Neural progenitor cell (in vitro differentiated cells): ENCODE measurements at regions not wholly inside any gene's neighbourhood (a gene's known extent, or its start where the extent isn't known, plus 50 kb on each side); places are given as distances from the start of the nearest gene placed in this dataset.

Source experiments
- DNase-seq: peaks from one replicate; pipeline ENCODE4 v3.0.0-alpha.2; 2016; ENCODE audit warnings: low spot score
- H2AFZ ChIP-seq: fragments of 200-600 bp; sonication (generic); replicated peaks from 2 replicates; pipeline ENCODE4 v1.6.1; 2016; ENCODE audit warnings: antibody characterized with exemption
- H3F3A ChIP-seq: fragments of 200-600 bp; sonication (generic); 2 replicates; pipeline ENCODE4 v1.6.1; 2016; ENCODE audit warnings: antibody characterized with exemption, low read depth
- H3K27ac ChIP-seq: fragments of 200-600 bp; sonication (generic); 2 replicates; pipeline ENCODE4 v1.5.1; 2016; ENCODE audit warnings: mild to moderate bottlenecking
- H3K27me3 ChIP-seq: fragments of 200-600 bp; sonication (generic); 2 replicates; pipeline ENCODE4 v1.6.1; 2016; ENCODE audit warnings: mild to moderate bottlenecking, moderate library complexity
- H3K36me3 ChIP-seq: fragments of 200-600 bp; sonication (generic); 2 replicates; pipeline ENCODE4 v1.5.1; 2016
- H3K4me1 ChIP-seq: fragments of 200-600 bp; sonication (generic); 2 replicates; pipeline ENCODE4 v1.6.1; 2016; ENCODE audit warnings: mixed run types
- H3K4me2 ChIP-seq: fragments of 200-600 bp; sonication (generic); 2 replicates; pipeline ENCODE4 v1.6.1; 2016
- H3K4me3 ChIP-seq: fragments of 200-600 bp; sonication (generic); 2 replicates; pipeline ENCODE4 v1.5.1; 2016
- H3K79me2 ChIP-seq: fragments of 200-600 bp; sonication (generic); 2 replicates; pipeline ENCODE4 v1.6.1; 2016; ENCODE audit warnings: low read depth
- H3K9ac ChIP-seq: fragments of 200-600 bp; sonication (generic); 2 replicates; pipeline ENCODE4 v1.6.1; 2016
- H3K9me3 ChIP-seq: fragments of 200-600 bp; sonication (generic); 2 replicates; pipeline ENCODE4 v1.5.1; 2016; ENCODE audit warnings: low read depth
- H4K20me1 ChIP-seq: fragments of 200-600 bp; sonication (generic); 2 replicates; pipeline ENCODE4 v1.6.1; 2016; ENCODE audit warnings: low read depth
- H3K27ac Mint-ChIP-seq: 3 replicates; pipeline ENCODE4 v1.8.0; 2021; ENCODE audit warnings: mixed read lengths
- H3K27me3 Mint-ChIP-seq: 2 replicates; pipeline ENCODE4 v1.8.0; 2022; ENCODE audit warnings: low read depth, mild to moderate bottlenecking, inconsistent platforms, moderate library complexity, mixed read lengths; ENCODE audit not compliant: insufficient read depth
- H3K36me3 Mint-ChIP-seq: 3 replicates; pipeline ENCODE4 v1.8.0; 2021; ENCODE audit warnings: mixed read lengths
- H3K4me1 Mint-ChIP-seq: 3 replicates; pipeline ENCODE4 v1.8.0; 2021; ENCODE audit warnings: mixed read lengths
- H3K4me3 Mint-ChIP-seq: 3 replicates; pipeline ENCODE4 v1.8.0; 2021; ENCODE audit warnings: mild to moderate bottlenecking, moderate library complexity, mixed read lengths
- H3K9me3 Mint-ChIP-seq: 3 replicates; pipeline ENCODE4 v1.8.0; 2020; ENCODE audit warnings: mixed read lengths
- CTCF ChIP-seq: fragments of 200-600 bp; sonication (generic); IDR thresholded peaks from 2 replicates; pipeline ENCODE4 v1.5.1; 2017; ENCODE audit warnings: antibody characterized with exemption, mild to moderate bottlenecking
- EZH2 ChIP-seq: fragments of 200-600 bp; sonication (generic); IDR thresholded peaks from 2 replicates; pipeline ENCODE4 v1.6.1; 2017; ENCODE audit warnings: antibody characterized with exemption, mild to moderate bottlenecking, moderate library complexity
- EZH2phosphoT487 ChIP-seq: fragments of 200-600 bp; sonication (generic); IDR thresholded peaks from 2 replicates; pipeline ENCODE4 v1.6.1; 2017; ENCODE audit warnings: antibody characterized with exemption

DNA sequence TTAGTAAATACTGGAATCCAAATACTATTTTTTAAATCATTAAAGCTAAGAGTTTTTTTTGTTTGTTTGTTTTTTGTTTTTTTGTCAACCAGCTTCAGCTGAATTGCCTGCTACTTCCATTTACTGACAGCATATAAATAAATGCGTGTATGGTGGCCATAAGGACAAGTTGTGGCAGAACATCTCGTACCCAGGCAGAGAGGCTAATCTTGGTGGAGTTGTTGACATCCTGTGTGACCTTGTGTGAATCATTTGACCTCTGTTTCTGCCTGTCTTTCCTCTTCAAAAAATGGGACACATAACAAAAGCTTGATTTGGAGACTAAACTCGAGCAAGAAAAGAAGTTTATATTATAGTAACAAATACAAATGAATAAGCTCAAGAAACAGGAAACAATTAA, 734.2 kb downstream of the MCTP2 start:
- H3K79me2 ChIP-seq = no peaks in the 10 kb centered on the region
- H3K4me3 ChIP-seq = no peak overlapping the region
- Mint-ChIP-seq H3K36me3 (no peaks in the 10 kb centered on the region), H3K27me3 (peaks cover 3% of the 10 kb centered on the region), H3K4me1 (peaks cover 4% of the 10 kb centered on the region), H3K9me3 (peaks cover 11% of the 10 kb centered on the region), H3K4me3 (no peak overlapping the region), H3K27ac (no peak overlapping the region)
- no peaks in the 10 kb centered on the region for H3K4me1 ChIP-seq
- H3F3A ChIP-seq = no peaks in the 10 kb centered on the region
- H3K27me3 ChIP-seq = no peaks in the 10 kb centered on the region
- no peak for DNase-seq
- H3K36me3 ChIP-seq = peaks cover 3% of the 10 kb centered on the region
- no peaks in the 10 kb centered on the region for H4K20me1 ChIP-seq
- no peaks in the 10 kb centered on the region for H3K9me3 ChIP-seq
- no peak overlapping the region for H3K4me2 ChIP-seq
- no peak overlapping the region for H3K9ac ChIP-seq
- TF ChIP-seq EZH2phosphoT487 (no peak), CTCF (no peak), EZH2 (no peak)
- no peak overlapping the region for H3K27ac ChIP-seq
- H2AFZ ChIP-seq = no peak overlapping the region

DNA sequence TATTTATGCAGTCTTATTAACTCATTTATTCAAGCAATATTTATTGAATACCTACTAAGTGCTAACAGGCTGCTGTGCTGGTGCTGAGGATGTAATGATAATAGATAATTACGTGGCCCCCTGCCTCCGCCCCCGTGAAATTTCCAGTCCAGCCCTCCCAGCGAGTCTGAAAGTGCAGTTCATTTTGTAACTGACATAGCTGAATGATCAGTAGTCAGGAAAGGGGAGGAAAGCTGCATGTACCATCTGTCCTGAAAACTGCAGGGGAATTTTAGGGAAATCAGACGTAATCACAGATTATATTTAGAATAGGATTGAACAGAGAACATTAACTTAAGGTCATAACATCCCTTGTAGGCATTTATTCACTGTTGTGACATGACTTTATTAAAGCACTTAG, 736.8 kb downstream of the MCTP2 start:
- H3K27me3 Mint-ChIP-seq = peaks cover 8% of the 10 kb centered on the region
- H3K9me3 Mint-ChIP-seq = peaks cover 3% of the 10 kb centered on the region
- peaks cover 11% of the 10 kb centered on the region for H3K4me1 Mint-ChIP-seq
- Histone ChIP-seq H3K9me3 (no peaks in the 10 kb centered on the region), H3K36me3 (no peaks in the 10 kb centered on the region), H3K27ac (no peak overlapping the region), H3K4me3 (no peak overlapping the region), H3K4me2 (no peak overlapping the region), H3K27me3 (no peaks in the 10 kb centered on the region), H3K4me1 (peaks cover 7% of the 10 kb centered on the region), H4K20me1 (no peaks in the 10 kb centered on the region), H3K79me2 (no peaks in the 10 kb centered on the region), H2AFZ (no peak overlapping the region), H3F3A (no peaks in the 10 kb centered on the region), H3K9ac (no peak overlapping the region)
- DNase-seq = no peak
- H3K36me3 Mint-ChIP-seq = no peaks in the 10 kb centered on the region
- H3K27ac Mint-ChIP-seq = no peak overlapping the region
- H3K4me3 Mint-ChIP-seq = no peak overlapping the region
- TF ChIP-seq EZH2 (no peak), EZH2phosphoT487 (no peak), CTCF (no peak)

DNA sequence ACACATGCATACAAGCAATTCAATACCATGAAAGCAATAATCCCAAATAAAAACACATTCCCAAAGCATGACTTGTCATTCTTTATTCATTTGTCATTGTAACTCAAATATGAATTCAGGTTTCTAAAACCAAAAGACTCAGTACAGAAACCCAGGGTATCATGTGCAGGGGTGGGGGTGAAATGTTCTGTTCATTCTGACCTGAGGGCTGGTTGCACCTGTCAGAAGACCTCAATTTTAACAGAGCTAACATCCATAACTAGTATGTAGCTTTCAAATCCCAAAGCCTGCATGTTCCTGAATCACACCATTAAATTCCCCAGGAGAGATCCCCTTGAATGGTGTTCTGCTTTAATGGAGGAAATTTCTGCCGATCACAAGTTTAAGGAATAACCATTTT, 738.7 kb downstream of the MCTP2 start:
- Mint-ChIP-seq H3K9me3 (peaks cover under 1% of the 10 kb centered on the region), H3K4me1 (peaks cover 11% of the 10 kb centered on the region), H3K36me3 (no peaks in the 10 kb centered on the region), H3K27ac (no peak overlapping the region), H3K4me3 (no peak overlapping the region), H3K27me3 (peaks cover 5% of the 10 kb centered on the region)
- Histone ChIP-seq H3K27ac (no peak overlapping the region), H3K9ac (no peak overlapping the region), H3F3A (no peaks in the 10 kb centered on the region), H2AFZ (no peak overlapping the region), H3K36me3 (no peaks in the 10 kb centered on the region), H4K20me1 (no peaks in the 10 kb centered on the region), H3K4me2 (no peak overlapping the region), H3K27me3 (no peaks in the 10 kb centered on the region), H3K79me2 (no peaks in the 10 kb centered on the region), H3K9me3 (no peaks in the 10 kb centered on the region), H3K4me3 (no peak overlapping the region), H3K4me1 (peaks cover 7% of the 10 kb centered on the region)
- no peak for DNase-seq
- no peak for TF ChIP-seq EZH2

GRCh38 chr15:94970802-94971201, 739.4 kb downstream of the MCTP2 start:
- H3K27me3 ChIP-seq = no peaks in the 10 kb centered on the region
- no peaks in the 10 kb centered on the region for H4K20me1 ChIP-seq
- no peak overlapping the region for H3K4me3 ChIP-seq
- no peaks in the 10 kb centered on the region for H3K79me2 ChIP-seq
- Mint-ChIP-seq H3K9me3 (peaks cover 2% of the 10 kb centered on the region), H3K4me3 (no peak overlapping the region), H3K36me3 (no peaks in the 10 kb centered on the region), H3K27ac (no peak overlapping the region), H3K27me3 (peaks cover 5% of the 10 kb centered on the region), H3K4me1 (peaks cover 11% of the 10 kb centered on the region)
- H3K9me3 ChIP-seq = no peaks in the 10 kb centered on the region
- no peak for DNase-seq
- no peak overlapping the region for H2AFZ ChIP-seq
- H3K9ac ChIP-seq = no peak overlapping the region
- no peaks in the 10 kb centered on the region for H3K36me3 ChIP-seq
- no peaks in the 10 kb centered on the region for H3F3A ChIP-seq
- no peak overlapping the region for H3K4me2 ChIP-seq
- H3K4me1 ChIP-seq = peaks cover 7% of the 10 kb centered on the region
- TF ChIP-seq EZH2phosphoT487 = no peak
- no peak for TF ChIP-seq EZH2
- TF ChIP-seq CTCF = no peak
- H3K27ac ChIP-seq = no peak overlapping the region
